ENCODE measurements at regions not wholly inside any gene's neighbourhood (a gene's known extent, or its start where the extent isn't known, plus 50 kb on each side); places are given as distances from the start of the nearest gene placed in this dataset.

DNA sequence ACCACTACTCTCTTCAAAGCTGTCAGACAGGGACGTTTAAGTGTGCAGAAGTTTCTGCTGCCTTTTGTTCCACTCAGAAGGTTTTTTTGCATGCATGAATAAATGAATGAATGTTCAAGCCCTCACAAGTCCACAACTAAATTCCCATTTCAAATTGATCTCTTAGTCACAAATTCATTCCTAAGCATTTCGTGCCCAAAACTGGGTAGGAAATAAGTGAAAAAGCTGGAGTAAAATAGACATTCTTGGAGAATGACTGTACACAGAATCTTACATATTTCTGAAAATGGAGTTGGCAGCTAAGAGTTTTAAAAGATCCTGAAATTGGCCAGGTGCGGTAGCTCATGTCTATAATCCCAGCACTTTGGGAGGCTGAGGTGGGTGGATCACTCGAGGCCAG, 117.6 kb downstream of the PERP start:
- 84 to 88% methylated on average over 1 to 4 of the region's 4 CpGs for WGBS, 2 experiments (ENCODE audit: insufficient coverage in 1 of 2, insufficient read length in 1 of 2)
- H3K4me3 ChIP-seq (ENCODE audit: low read length), result no peak overlapping the region
- H3K27ac ChIP-seq (ENCODE audit: low read depth, low read length), result no peak overlapping the region
- no peaks in the 10 kb centered on the region for H3K9me3 ChIP-seq (ENCODE audit: control insufficient read depth, low read length)
- H3K4me1 Mint-ChIP-seq, result no peaks in the 10 kb centered on the region
- no peaks in the 10 kb centered on the region for H3K27me3 ChIP-seq (ENCODE audit: control insufficient read depth, insufficient read depth, low read length, poor library complexity, severe bottlenecking)
- no peaks in the 10 kb centered on the region for H3K36me3 ChIP-seq (ENCODE audit: control insufficient read depth, insufficient read depth, low read length)
- H3K36me3 Mint-ChIP-seq (ENCODE audit: low read depth), result no peaks in the 10 kb centered on the region
- no peak overlapping the region for H3K9ac ChIP-seq (ENCODE audit: extremely low read depth, low read length, poor library complexity, severe bottlenecking)
- H3K4me3 Mint-ChIP-seq, result no peak overlapping the region
- H3K27me3 Mint-ChIP-seq (ENCODE audit: insufficient read depth), result peaks cover 13% of the 10 kb centered on the region
- DNase-seq, result no peak
- H3K9me3 Mint-ChIP-seq, result peaks cover 4% of the 10 kb centered on the region
- no peaks in the 10 kb centered on the region for H3K4me1 ChIP-seq (ENCODE audit: control insufficient read depth, insufficient read depth, low read length)
- H3K27ac Mint-ChIP-seq, result no peak overlapping the region
- TF ChIP-seq, protein P1, sequence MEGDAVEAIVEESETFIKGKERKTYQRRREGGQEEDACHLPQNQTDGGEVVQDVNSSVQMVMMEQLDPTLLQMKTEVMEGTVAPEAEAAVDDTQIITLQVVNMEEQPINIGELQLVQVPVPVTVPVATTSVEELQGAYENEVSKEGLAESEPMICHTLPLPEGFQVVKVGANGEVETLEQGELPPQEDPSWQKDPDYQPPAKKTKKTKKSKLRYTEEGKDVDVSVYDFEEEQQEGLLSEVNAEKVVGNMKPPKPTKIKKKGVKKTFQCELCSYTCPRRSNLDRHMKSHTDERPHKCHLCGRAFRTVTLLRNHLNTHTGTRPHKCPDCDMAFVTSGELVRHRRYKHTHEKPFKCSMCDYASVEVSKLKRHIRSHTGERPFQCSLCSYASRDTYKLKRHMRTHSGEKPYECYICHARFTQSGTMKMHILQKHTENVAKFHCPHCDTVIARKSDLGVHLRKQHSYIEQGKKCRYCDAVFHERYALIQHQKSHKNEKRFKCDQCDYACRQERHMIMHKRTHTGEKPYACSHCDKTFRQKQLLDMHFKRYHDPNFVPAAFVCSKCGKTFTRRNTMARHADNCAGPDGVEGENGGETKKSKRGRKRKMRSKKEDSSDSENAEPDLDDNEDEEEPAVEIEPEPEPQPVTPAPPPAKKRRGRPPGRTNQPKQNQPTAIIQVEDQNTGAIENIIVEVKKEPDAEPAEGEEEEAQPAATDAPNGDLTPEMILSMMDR (conservative IDR thresholded peaks at IDR 0.05), result no peak

GRCh38 chr6:137995371-137995770, 111.8 kb downstream of the PERP start:
- Histone ChIP-seq H3K27me3 (ENCODE audit: control insufficient read depth, insufficient read depth, low read length, poor library complexity, severe bottlenecking) (no peaks in the 10 kb centered on the region), H3K27ac (ENCODE audit: low read depth, low read length) (no peak overlapping the region), H3K9me3 (ENCODE audit: control insufficient read depth, low read length) (peaks cover 11% of the 10 kb centered on the region), H3K36me3 (ENCODE audit: control insufficient read depth, insufficient read depth, low read length) (no peaks in the 10 kb centered on the region), H3K4me3 (ENCODE audit: low read length) (no peak overlapping the region), H3K4me1 (ENCODE audit: control insufficient read depth, insufficient read depth, low read length) (no peaks in the 10 kb centered on the region), H3K9ac (ENCODE audit: extremely low read depth, low read length, poor library complexity, severe bottlenecking) (no peak overlapping the region)
- WGBS, 2 experiments (ENCODE audit: insufficient coverage in 1 of 2, insufficient read length in 1 of 2), result 67 to 86% methylated on average over 1 of the region's 1 CpG
- Mint-ChIP-seq H3K9me3 (peaks cover 15% of the 10 kb centered on the region), H3K36me3 (ENCODE audit: low read depth) (no peaks in the 10 kb centered on the region), H3K4me1 (no peaks in the 10 kb centered on the region), H3K27ac (no peak overlapping the region), H3K27me3 (ENCODE audit: insufficient read depth) (peaks cover 5% of the 10 kb centered on the region), H3K4me3 (no peak overlapping the region)
- DNase-seq, result no peak
- TF ChIP-seq, protein P1 (conservative IDR thresholded peaks at IDR 0.05), result no peak

GRCh38 chr6:137998461-137999019, 108.7 kb downstream of the PERP start:
- Histone ChIP-seq H3K9ac (ENCODE audit: extremely low read depth, low read length, poor library complexity, severe bottlenecking) (no peak overlapping the region), H3K36me3 (ENCODE audit: control insufficient read depth, insufficient read depth, low read length) (no peaks in the 10 kb centered on the region), H3K4me1 (ENCODE audit: control insufficient read depth, insufficient read depth, low read length) (no peaks in the 10 kb centered on the region), H3K27ac (ENCODE audit: low read depth, low read length) (no peak overlapping the region), H3K27me3 (ENCODE audit: control insufficient read depth, insufficient read depth, low read length, poor library complexity, severe bottlenecking) (no peaks in the 10 kb centered on the region), H3K9me3 (ENCODE audit: control insufficient read depth, low read length) (peaks cover 11% of the 10 kb centered on the region), H3K4me3 (ENCODE audit: low read length) (no peak overlapping the region)
- TF ChIP-seq, protein P1 (conservative IDR thresholded peaks at IDR 0.05), result no peak
- no peaks in the 10 kb centered on the region for H3K36me3 Mint-ChIP-seq (ENCODE audit: low read depth)
- no peak overlapping the region for H3K27ac Mint-ChIP-seq
- no peak for DNase-seq
- no peak overlapping the region for H3K4me3 Mint-ChIP-seq
- no peaks in the 10 kb centered on the region for H3K4me1 Mint-ChIP-seq
- peaks cover 5% of the 10 kb centered on the region for H3K27me3 Mint-ChIP-seq (ENCODE audit: insufficient read depth)
- WGBS, 2 experiments (ENCODE audit: insufficient coverage in 1 of 2, insufficient read length in 1 of 2), result 78 to 85% methylated on average over 1 to 4 of the region's 4 CpGs
- H3K9me3 Mint-ChIP-seq, result peaks cover 15% of the 10 kb centered on the region
